DND-41 (cell line): ENCODE measurements at regions not wholly inside any gene's neighbourhood (a gene's known extent, or its start where the extent isn't known, plus 50 kb on each side); places are given as distances from the start of the nearest gene placed in this dataset.

ENCODE experiments used
- CTCF ChIP-seq: IDR thresholded peaks from 2 replicates; pipeline ENCODE4 v1.5.1; 2012; ENCODE audit warnings: borderline replicate concordance, low read length, moderate library complexity, mild to moderate bottlenecking; ENCODE audit not compliant: poor library complexity, severe bottlenecking; ENCODE audit errors: extremely low read depth
- EZH2 ChIP-seq: IDR thresholded peaks from 3 replicates; pipeline ENCODE4 v1.6.1; 2012; ENCODE audit warnings: borderline replicate concordance, low read depth, mild to moderate bottlenecking, moderate library complexity, low read length, inconsistent platforms; ENCODE audit not compliant: severe bottlenecking

- TF ChIP-seq CTCF (no peak), EZH2 (no peak)
Observed at GRCh38 chr17:31596382-31597323, 205.2 kb downstream of the RAB11FIP4 start.
